NCI-H1092 treated with DMSO at 0.1 percent for 48 hours (cell line): ENCODE measurements at regions not wholly inside any gene's neighbourhood (a gene's known extent, or its start where the extent isn't known, plus 50 kb on each side); places are given as distances from the start of the nearest gene placed in this dataset.

Source experiments
- DNase-seq: peaks from one replicate; lab custom pipeline; 2025; lab: John Stamatoyannopoulos, UW

DNA sequence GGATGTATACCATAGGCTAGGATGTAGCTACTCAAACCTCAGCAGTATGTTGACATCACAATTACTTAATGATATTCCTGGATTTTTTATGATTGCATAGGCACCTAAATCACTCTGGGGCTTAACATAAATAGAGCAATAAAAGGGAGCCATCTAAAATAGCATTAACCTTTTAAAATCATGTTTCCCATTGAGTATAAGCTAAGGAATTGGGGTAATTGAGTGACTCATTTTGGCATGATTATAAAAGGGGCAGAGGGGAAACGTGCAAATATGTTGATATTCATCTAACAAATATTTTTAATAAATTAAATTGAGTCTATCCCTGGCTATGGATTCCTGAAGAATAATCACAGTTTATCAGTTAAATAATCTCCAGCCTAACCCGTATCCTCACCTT is 74.0 kb upstream of the ADGRF1 start:
- no peak for DNase-seq

DNA sequence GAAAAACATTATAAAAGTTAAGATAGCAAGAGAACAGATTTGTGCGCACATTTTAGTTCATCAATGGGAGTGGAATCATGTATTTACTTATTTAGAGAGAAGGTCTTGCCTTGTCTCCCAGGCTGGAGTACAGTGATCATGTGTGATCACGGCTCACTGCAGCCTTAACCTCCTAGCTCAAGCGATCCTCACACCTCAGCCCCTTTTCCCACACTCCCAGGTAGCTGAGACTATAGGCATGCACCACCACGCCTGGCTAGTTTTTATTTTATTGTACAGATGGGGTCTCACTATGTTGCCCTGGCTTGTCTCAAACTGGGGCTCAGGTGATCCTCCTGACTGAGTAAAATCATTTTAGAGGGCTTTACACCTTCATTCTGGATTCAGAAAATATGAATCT is 72.3 kb upstream of the ADGRF1 start:
- DNase-seq = no peak

GRCh38 chr6:47112317-47112716 is 70.2 kb upstream of the ADGRF1 start:
- DNase-seq = no peak

- no peak for DNase-seq
These were observed 69.6 kb upstream of the ADGRF1 start for GRCh38 chr6:47111685-47112084.

DNA sequence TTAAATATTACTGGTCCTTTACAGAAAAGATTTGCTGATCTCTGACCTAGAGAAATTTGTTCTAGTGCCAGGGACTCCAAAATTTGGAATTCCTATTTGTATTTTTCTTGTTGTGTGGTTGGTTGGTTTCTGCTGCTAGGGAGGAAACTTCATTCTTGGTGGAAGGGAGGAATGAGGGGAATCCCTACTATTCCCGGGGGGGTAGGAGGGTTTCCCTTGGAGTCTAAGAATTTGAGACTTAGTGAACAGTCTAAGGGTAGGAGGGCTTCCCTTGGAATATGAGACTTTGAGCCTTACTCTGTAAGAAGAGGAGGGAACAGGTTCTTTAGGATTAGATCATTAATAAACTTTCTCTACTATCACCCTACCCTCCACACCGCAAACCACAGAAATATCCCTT is 67.1 kb upstream of the ADGRF1 start:
- DNase-seq = no peak

GRCh38 chr6:47106721-47107197 is 64.6 kb upstream of the ADGRF1 start:
- DNase-seq = no peak

DNA sequence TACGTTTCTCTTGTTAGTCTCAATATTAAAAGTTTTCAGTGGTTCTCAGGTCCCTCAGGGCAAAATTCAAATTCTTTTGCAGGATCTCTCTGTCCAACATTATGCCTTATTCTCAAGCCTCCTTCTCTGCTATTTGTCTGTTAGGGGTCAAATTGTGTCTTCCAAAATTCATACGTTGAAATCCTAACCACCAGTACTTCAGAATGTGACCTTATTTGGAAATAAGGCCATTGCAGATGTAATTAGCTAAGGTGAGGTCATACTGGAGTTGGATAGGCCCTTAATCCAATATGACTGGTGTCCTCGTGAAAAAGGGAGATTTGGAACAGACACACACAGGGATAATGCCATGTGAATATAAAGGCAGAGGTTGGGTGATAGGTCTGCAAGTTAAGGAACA is 64.1 kb upstream of the ADGRF1 start:
- DNase-seq = no peak

DNA sequence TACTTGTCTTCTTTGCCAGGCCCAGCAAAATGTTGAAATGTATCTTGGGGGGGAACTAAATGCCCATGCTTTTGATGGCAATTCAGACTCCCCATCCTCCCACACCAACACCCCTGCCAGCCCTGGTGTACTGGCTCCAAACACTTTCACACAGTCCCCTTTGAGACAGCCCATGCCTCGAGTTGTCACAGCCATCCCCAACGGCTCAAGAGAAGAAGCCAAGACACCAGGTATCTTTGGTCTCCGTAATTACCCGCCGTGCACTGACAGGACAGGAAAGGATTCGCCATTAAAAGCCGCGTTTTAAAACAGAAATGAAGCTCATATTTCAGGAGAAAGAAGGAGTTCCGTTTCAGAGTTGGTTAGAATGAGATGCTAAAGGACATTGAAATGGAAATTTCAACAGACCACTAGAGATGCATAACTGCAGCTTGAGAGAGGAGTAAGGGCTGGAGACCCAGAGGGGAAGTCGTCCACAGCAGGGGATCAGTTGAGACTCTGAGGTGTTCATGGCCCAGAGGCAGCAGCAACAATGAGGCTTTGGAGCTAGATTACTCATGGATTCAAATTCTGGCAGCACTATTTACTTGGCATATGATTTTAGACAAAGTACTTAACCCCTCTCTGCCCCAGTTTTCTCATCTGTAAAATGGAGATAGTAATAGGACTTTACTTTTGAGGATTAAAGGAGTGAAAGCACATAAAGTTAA is 63.5 kb upstream of the ADGRF1 start:
- no peak for DNase-seq

GRCh38 chr6:47103931-47104330 is 61.8 kb upstream of the ADGRF1 start:
- DNase-seq = no peak

- no peak for DNase-seq
These were observed 60.2 kb upstream of the ADGRF1 start for GRCh38 chr6:47102331-47102730.

GRCh38 chr6:47098570-47098993 is 56.5 kb upstream of the ADGRF1 start:
- no peak for DNase-seq

DNA sequence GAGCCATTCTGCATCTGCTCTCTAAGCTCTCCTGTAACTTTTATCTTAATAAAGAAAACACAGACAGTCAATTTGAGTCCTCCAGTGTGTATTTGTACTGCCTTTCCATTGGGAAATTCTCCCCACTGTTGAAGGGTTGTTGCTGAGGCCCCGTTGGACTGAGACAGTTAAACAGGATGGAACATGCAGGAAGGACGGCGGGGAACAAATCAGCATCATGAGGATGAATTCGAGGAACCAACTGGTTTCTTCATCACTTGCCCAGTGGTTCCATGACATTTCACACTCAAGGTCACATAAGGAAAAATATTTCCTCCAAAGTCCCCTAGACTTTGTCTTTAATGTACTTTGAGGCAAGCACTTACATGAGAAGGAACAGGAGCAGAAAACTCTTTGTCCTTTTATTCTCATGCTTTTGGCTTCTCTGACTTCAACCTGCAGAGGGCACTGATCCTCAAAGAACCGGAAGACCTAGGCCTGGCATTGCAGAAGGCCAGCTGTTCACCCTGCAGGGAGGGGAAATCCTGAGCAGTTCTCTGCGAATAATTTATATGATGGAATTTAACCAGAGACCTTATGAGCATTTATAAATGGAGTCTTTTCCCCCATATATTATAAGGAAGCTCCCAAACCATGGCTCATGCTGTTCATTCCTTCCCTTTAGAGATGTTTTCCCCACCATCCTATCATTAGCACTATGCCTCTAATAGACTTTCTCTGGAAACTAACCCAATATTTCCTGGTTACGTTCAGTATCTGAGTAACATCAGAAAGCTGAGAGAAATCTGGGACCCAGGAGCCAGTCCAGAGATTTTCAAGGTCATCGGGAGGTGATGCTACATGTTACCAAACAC is 55.2 kb upstream of the ADGRF1 start:
- peak; percentile 77 for DNase-seq

GRCh38 chr6:47096211-47096895 is 54.2 kb upstream of the ADGRF1 start:
- DNase-seq = no peak

- DNase-seq = no peak
These were observed 52.3 kb upstream of the ADGRF1 start for GRCh38 chr6:47094241-47094925.

- DNase-seq = no peak
These were observed 51.0 kb upstream of the ADGRF1 start for GRCh38 chr6:47093169-47093568.

DNA sequence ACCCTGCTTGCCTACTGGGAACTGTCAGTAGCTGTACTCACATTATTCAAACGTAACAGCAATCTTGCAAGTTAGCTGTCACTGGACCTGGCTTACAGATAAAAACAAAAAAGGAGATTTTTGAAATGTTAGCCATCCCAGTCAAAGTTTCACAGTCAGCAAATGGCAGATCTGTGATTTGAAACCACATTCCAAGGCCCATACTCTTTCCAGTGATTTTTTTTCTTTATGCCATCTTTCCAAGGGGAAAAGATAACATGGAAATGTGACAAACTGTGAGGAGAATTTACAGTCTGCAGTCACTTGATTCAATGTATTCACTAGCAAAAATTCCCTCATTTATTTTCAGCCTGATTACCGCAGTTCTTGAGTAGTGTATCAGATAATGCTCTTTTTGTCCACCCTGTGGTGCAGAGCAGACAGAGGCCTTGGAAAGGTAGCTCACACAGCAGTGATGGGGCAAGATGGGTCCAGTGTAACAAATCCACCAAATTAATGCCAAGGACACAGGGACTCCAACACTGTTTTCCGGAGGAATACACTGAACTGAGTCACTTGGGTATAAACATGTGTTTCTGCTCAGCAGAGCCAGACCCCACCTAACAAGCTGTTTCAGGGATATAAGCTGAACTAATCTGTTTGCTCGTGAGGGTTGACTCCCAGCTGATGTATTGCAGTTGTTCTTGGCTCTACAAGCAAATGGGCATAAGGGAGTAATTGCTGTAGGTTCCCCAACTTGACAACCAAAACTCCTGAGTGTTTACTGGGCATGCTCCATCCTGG is 49.9 kb upstream of the ADGRF1 start:
- DNase-seq = no peak
